Endodermal cell (in vitro differentiated cells): ENCODE measurements at regions not wholly inside any gene's neighbourhood (a gene's known extent, or its start where the extent isn't known, plus 50 kb on each side); places are given as distances from the start of the nearest gene placed in this dataset.
A peak's percentile ranks its signal among the peaks of the same experiment; 100 is the strongest.

Experiments
- DNase-seq: peaks from one replicate; pipeline ENCODE4 v3.0.0-alpha.2; 2017
- H3K27ac ChIP-seq: 2 replicates; pipeline ENCODE4 v1.5.1; 2013; ENCODE audit warnings: mild to moderate bottlenecking, low read depth, low read length, moderate library complexity
- H3K27me3 ChIP-seq: 2 replicates; pipeline ENCODE4 v1.6.1; 2013; ENCODE audit warnings: mild to moderate bottlenecking, low read length, moderate library complexity; ENCODE audit not compliant: insufficient read depth, control insufficient read depth, poor library complexity, severe bottlenecking
- H3K36me3 ChIP-seq: 2 replicates; pipeline ENCODE4 v1.7.0; 2013; ENCODE audit warnings: mild to moderate bottlenecking, low read length, moderate library complexity; ENCODE audit not compliant: control insufficient read depth, insufficient read depth
- H3K4me1 ChIP-seq: one replicate; pipeline ENCODE4 v1.7.0; 2013; ENCODE audit warnings: low read length; ENCODE audit not compliant: control insufficient read depth, insufficient read depth
- H3K4me3 ChIP-seq: 2 replicates; pipeline ENCODE4 v1.5.1; 2013; ENCODE audit warnings: mild to moderate bottlenecking, low read length, moderate library complexity
- H3K9ac ChIP-seq: 2 replicates; pipeline ENCODE4 v1.6.1; 2013; ENCODE audit warnings: mild to moderate bottlenecking, low read length, moderate library complexity; ENCODE audit not compliant: poor library complexity, severe bottlenecking; ENCODE audit errors: extremely low read depth
- H3K9me3 ChIP-seq: 2 replicates; pipeline ENCODE4 v1.6.1; 2013; ENCODE audit warnings: mild to moderate bottlenecking, low read length, moderate library complexity; ENCODE audit not compliant: control insufficient read depth
- H3K27ac Mint-ChIP-seq: 2 replicates; pipeline ENCODE4 v1.8.0; 2020; ENCODE audit warnings: mixed read lengths
- H3K27me3 Mint-ChIP-seq: 2 replicates; pipeline ENCODE4 v1.8.0; 2021; ENCODE audit warnings: mild to moderate bottlenecking, mixed read lengths; ENCODE audit not compliant: insufficient read depth
- H3K36me3 Mint-ChIP-seq: 2 replicates; pipeline ENCODE4 v1.8.0; 2020; ENCODE audit warnings: low read depth, mixed read lengths
- H3K4me1 Mint-ChIP-seq: 2 replicates; pipeline ENCODE4 v1.8.0; 2020; ENCODE audit warnings: mixed read lengths
- H3K4me3 Mint-ChIP-seq: 2 replicates; pipeline ENCODE4 v1.8.0; 2020; ENCODE audit warnings: mild to moderate bottlenecking, moderate library complexity, mixed read lengths
- H3K9me3 Mint-ChIP-seq: 2 replicates; pipeline ENCODE4 v1.8.0; 2020; ENCODE audit warnings: mild to moderate bottlenecking, mixed read lengths
- CTCF ChIP-seq: fragments of 200-600 bp; sonication (generic); conservative IDR thresholded peaks from 2 replicates; pipeline ENCODE4 v1.5.0; 2021; ENCODE audit warnings: antibody characterized with exemption, mild to moderate bottlenecking
- WGBS, 2 experiments: methylation state at CpG; one replicate each; pipeline versions ENCODE4 v1.1.5 to v1.1.7; 2013; ENCODE audit warnings: missing lambda C conversion rate in 2 of 2, mixed read lengths in 1 of 2; ENCODE audit not compliant: insufficient coverage in 1 of 2, insufficient read length in 1 of 2; 5-methylcytosine and 5-hydroxymethylcytosine counted together

GRCh38 chr21:22120616-22121266 is 1122.5 kb downstream of the NCAM2 start:
- no peaks in the 10 kb centered on the region for H3K4me1 ChIP-seq
- Mint-ChIP-seq H3K9me3 (peaks cover 6% of the 10 kb centered on the region), H3K27me3 (peaks cover 2% of the 10 kb centered on the region), H3K4me3 (no peak overlapping the region), H3K36me3 (peaks cover 2% of the 10 kb centered on the region), H3K4me1 (no peaks in the 10 kb centered on the region), H3K27ac (no peak overlapping the region)
- 63 to 81% methylated on average over 4 to 14 of the region's 14 CpGs for WGBS, 2 experiments
- H3K36me3 ChIP-seq: no peaks in the 10 kb centered on the region
- H3K4me3 ChIP-seq: no peak overlapping the region
- H3K9me3 ChIP-seq: no peaks in the 10 kb centered on the region
- no peak overlapping the region for H3K9ac ChIP-seq
- no peaks in the 10 kb centered on the region for H3K27me3 ChIP-seq
- H3K27ac ChIP-seq: no peak overlapping the region
- peak; percentile 78 for TF ChIP-seq CTCF
- peak; percentile 66 for DNase-seq

- no peak for TF ChIP-seq CTCF
- no peaks in the 10 kb centered on the region for H3K9me3 ChIP-seq
- H3K4me1 ChIP-seq: no peaks in the 10 kb centered on the region
- WGBS, 2 experiments: 90 to 95% methylated on average over 2 of the region's 2 CpGs
- H3K9ac ChIP-seq: no peak overlapping the region
- peaks cover 3% of the 10 kb centered on the region for H3K4me1 Mint-ChIP-seq
- H3K27me3 Mint-ChIP-seq: peaks cover 2% of the 10 kb centered on the region
- no peak overlapping the region for H3K27ac Mint-ChIP-seq
- H3K9me3 Mint-ChIP-seq: peaks cover 6% of the 10 kb centered on the region
- H3K4me3 Mint-ChIP-seq: no peak overlapping the region
- H3K27ac ChIP-seq: no peak overlapping the region
- no peaks in the 10 kb centered on the region for H3K36me3 ChIP-seq
- no peak overlapping the region for H3K4me3 ChIP-seq
- H3K27me3 ChIP-seq: no peaks in the 10 kb centered on the region
- peaks cover 2% of the 10 kb centered on the region for H3K36me3 Mint-ChIP-seq
- DNase-seq: no peak
Measured at GRCh38 chr21:22125581-22125980, 1127.4 kb downstream of the NCAM2 start.

GRCh38 chr21:22128671-22129070 is 1130.5 kb downstream of the NCAM2 start:
- peaks cover 8% of the 10 kb centered on the region for H3K4me1 ChIP-seq
- no peak for DNase-seq
- Mint-ChIP-seq H3K36me3 (no peaks in the 10 kb centered on the region), H3K27ac (no peak overlapping the region), H3K4me3 (no peak overlapping the region), H3K4me1 (peaks cover 12% of the 10 kb centered on the region), H3K9me3 (no peaks in the 10 kb centered on the region), H3K27me3 (no peaks in the 10 kb centered on the region)
- H3K4me3 ChIP-seq: no peak overlapping the region
- H3K27ac ChIP-seq: no peak overlapping the region
- TF ChIP-seq CTCF: no peak
- no peak overlapping the region for H3K9ac ChIP-seq
- H3K36me3 ChIP-seq: no peaks in the 10 kb centered on the region
- WGBS, 2 experiments: 82% methylated on average over 1 of the region's 2 CpGs; no CpG with 5 or more reads in 1 of the 2 experiments
- H3K27me3 ChIP-seq: no peaks in the 10 kb centered on the region
- H3K9me3 ChIP-seq: no peaks in the 10 kb centered on the region
